ENCODE measurements at regions not wholly inside any gene's neighbourhood (a gene's known extent, or its start where the extent isn't known, plus 50 kb on each side); places are given as distances from the start of the nearest gene placed in this dataset.

GRCh38 chr6:3913077-3913957, 64.1 kb downstream of the FAM50B start (continued):
- peak; percentile 70 for TF ChIP-seq SP7 (tag by site-specific recombination; IDR thresholded peaks at IDR 0.05)
- peak; percentile 89 for TF ChIP-seq ZNF366 (tag by site-specific recombination; conservative IDR thresholded peaks at IDR 0.05)
- TF ChIP-seq, protein P1, sequence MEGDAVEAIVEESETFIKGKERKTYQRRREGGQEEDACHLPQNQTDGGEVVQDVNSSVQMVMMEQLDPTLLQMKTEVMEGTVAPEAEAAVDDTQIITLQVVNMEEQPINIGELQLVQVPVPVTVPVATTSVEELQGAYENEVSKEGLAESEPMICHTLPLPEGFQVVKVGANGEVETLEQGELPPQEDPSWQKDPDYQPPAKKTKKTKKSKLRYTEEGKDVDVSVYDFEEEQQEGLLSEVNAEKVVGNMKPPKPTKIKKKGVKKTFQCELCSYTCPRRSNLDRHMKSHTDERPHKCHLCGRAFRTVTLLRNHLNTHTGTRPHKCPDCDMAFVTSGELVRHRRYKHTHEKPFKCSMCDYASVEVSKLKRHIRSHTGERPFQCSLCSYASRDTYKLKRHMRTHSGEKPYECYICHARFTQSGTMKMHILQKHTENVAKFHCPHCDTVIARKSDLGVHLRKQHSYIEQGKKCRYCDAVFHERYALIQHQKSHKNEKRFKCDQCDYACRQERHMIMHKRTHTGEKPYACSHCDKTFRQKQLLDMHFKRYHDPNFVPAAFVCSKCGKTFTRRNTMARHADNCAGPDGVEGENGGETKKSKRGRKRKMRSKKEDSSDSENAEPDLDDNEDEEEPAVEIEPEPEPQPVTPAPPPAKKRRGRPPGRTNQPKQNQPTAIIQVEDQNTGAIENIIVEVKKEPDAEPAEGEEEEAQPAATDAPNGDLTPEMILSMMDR (tag by site-specific recombination; IDR thresholded peaks at IDR 0.05): no peak
- TF ChIP-seq, protein P2, sequence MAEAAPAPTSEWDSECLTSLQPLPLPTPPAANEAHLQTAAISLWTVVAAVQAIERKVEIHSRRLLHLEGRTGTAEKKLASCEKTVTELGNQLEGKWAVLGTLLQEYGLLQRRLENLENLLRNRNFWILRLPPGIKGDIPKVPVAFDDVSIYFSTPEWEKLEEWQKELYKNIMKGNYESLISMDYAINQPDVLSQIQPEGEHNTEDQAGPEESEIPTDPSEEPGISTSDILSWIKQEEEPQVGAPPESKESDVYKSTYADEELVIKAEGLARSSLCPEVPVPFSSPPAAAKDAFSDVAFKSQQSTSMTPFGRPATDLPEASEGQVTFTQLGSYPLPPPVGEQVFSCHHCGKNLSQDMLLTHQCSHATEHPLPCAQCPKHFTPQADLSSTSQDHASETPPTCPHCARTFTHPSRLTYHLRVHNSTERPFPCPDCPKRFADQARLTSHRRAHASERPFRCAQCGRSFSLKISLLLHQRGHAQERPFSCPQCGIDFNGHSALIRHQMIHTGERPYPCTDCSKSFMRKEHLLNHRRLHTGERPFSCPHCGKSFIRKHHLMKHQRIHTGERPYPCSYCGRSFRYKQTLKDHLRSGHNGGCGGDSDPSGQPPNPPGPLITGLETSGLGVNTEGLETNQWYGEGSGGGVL (tag by site-specific recombination; IDR thresholded peaks at IDR 0.05): peak; percentile 76
- no peak for TF ChIP-seq ZBTB26 (tag by site-specific recombination; optimal IDR thresholded peaks at IDR 0.05)
- TF ChIP-seq ZNF132 (tag by site-specific recombination; IDR thresholded peaks at IDR 0.05; ENCODE audit: borderline replicate concordance): no peak
- no peak; the same call in 1 of the 2 replicates for TF ChIP-seq SP2 (tag by site-specific recombination; IDR thresholded peaks at IDR 0.05)
- no peak for TF ChIP-seq ZNF792 (tag by site-specific recombination; IDR thresholded peaks at IDR 0.05)
- peak; percentile 87 for TF ChIP-seq ZBTB17 (tag by site-specific recombination; IDR thresholded peaks at IDR 0.05)
- TF ChIP-seq, protein P3, sequence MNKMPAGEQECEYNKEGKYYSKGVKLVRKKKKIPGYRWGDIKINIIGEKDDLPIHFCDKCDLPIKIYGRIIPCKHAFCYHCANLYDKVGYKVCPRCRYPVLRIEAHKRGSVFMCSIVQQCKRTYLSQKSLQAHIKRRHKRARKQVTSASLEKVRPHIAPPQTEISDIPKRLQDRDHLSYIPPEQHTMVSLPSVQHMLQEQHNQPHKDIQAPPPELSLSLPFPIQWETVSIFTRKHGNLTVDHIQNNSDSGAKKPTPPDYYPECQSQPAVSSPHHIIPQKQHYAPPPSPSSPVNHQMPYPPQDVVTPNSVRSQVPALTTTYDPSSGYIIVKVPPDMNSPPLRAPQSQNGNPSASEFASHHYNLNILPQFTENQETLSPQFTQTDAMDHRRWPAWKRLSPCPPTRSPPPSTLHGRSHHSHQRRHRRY (tag by site-specific recombination; IDR thresholded peaks at IDR 0.05): no peak
- TF ChIP-seq ZNF26 (tag by site-specific recombination; IDR thresholded peaks at IDR 0.05): no peak
- no peak for TF ChIP-seq ZSCAN5A (tag by site-specific recombination; IDR thresholded peaks at IDR 0.05)
- TF ChIP-seq, protein P4, sequence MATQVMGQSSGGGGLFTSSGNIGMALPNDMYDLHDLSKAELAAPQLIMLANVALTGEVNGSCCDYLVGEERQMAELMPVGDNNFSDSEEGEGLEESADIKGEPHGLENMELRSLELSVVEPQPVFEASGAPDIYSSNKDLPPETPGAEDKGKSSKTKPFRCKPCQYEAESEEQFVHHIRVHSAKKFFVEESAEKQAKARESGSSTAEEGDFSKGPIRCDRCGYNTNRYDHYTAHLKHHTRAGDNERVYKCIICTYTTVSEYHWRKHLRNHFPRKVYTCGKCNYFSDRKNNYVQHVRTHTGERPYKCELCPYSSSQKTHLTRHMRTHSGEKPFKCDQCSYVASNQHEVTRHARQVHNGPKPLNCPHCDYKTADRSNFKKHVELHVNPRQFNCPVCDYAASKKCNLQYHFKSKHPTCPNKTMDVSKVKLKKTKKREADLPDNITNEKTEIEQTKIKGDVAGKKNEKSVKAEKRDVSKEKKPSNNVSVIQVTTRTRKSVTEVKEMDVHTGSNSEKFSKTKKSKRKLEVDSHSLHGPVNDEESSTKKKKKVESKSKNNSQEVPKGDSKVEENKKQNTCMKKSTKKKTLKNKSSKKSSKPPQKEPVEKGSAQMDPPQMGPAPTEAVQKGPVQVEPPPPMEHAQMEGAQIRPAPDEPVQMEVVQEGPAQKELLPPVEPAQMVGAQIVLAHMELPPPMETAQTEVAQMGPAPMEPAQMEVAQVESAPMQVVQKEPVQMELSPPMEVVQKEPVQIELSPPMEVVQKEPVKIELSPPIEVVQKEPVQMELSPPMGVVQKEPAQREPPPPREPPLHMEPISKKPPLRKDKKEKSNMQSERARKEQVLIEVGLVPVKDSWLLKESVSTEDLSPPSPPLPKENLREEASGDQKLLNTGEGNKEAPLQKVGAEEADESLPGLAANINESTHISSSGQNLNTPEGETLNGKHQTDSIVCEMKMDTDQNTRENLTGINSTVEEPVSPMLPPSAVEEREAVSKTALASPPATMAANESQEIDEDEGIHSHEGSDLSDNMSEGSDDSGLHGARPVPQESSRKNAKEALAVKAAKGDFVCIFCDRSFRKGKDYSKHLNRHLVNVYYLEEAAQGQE (tag by site-specific recombination; IDR thresholded peaks at IDR 0.05): 0 out of 2 replicates have a peak, but pooled peaks have one; percentile 20
- no peak for TF ChIP-seq ZNF10 (tag by site-specific recombination; IDR thresholded peaks at IDR 0.05)
- no peak for TF ChIP-seq IKZF3 (tag by site-specific recombination; IDR thresholded peaks at IDR 0.05)
- no peak for TF ChIP-seq ZNF350 (tag by site-specific recombination; IDR thresholded peaks at IDR 0.05)
- peak; percentile 82; the same call in 1 of the 2 replicates for TF ChIP-seq HOXD13 (CRISPR knock-in tag; IDR thresholded peaks at IDR 0.05; ENCODE audit: borderline replicate concordance)
- TF ChIP-seq ZNF266 (tag by site-specific recombination; IDR thresholded peaks at IDR 0.05; ENCODE audit: low read depth): no peak
- TF ChIP-seq, protein P5, sequence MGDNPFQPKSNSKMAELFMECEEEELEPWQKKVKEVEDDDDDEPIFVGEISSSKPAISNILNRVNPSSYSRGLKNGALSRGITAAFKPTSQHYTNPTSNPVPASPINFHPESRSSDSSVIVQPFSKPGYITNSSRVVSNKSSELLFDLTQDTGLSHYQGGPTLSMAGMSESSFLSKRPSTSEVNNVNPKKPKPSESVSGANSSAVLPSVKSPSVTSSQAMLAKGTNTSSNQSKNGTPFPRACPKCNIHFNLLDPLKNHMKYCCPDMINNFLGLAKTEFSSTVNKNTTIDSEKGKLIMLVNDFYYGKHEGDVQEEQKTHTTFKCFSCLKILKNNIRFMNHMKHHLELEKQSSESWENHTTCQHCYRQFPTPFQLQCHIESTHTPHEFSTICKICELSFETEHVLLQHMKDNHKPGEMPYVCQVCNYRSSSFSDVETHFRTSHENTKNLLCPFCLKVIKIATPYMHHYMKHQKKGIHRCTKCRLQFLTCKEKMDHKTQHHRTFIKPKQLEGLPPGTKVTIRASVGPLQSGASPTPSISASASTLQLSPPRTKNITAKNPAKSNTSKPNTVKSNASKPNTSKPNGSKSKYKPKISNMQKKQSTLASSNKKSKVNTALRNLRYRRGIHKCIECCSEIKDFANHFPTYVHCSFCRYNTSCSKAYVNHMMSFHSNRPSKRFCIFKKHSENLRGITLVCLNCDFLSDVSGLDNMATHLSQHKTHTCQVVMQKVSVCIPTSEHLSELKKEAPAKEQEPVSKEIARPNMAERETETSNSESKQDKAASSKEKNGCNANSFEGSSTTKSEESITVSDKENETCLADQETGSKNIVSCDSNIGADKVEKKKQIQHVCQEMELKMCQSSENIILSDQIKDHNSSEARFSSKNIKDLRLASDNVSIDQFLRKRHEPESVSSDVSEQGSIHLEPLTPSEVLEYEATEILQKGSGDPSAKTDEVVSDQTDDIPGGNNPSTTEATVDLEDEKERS (tag by site-specific recombination; IDR thresholded peaks at IDR 0.05): no peak
